ENCODE measurements at regions not wholly inside any gene's neighbourhood (a gene's known extent, or its start where the extent isn't known, plus 50 kb on each side); places are given as distances from the start of the nearest gene placed in this dataset.

GRCh38 chr20:39568109-39568508 lies 606.0 kb downstream of the DHX35 start:
- DNase-seq (ENCODE audit: low spot score) = no peak
- Histone ChIP-seq H3K27me3 (no peaks in the 10 kb centered on the region), H2AFZ (no peak overlapping the region), H3K79me2 (no peaks in the 10 kb centered on the region), H3K4me3 (no peak overlapping the region), H3K27ac (no peak overlapping the region), H4K20me1 (ENCODE audit: insufficient read depth, poor library complexity, severe bottlenecking) (no peaks in the 10 kb centered on the region), H3K9me2 (replicated peaks; ENCODE audit: insufficient read depth) (no peaks in the 10 kb centered on the region), H3K4me2 (no peak overlapping the region), H3K36me3 (replicated peaks; ENCODE audit: insufficient read depth, low read depth) (no peaks in the 10 kb centered on the region), H3K9me3 (ENCODE audit: low read depth) (no peaks in the 10 kb centered on the region), H3K4me1 (ENCODE audit: insufficient read depth) (no peaks in the 10 kb centered on the region)
- 48% methylated on average over 1 of the region's 1 CpG for WGBS (ENCODE audit: low lambda C conversion rate, missing lambda C conversion rate)
- TF ChIP-seq CTCF (IDR thresholded peaks at IDR 0.05; ENCODE audit: poor library complexity) (no peak), EZH2 (IDR thresholded peaks at IDR 0.05; ENCODE audit: borderline replicate concordance) (no peak), EZH2phosphoT487 (IDR thresholded peaks at IDR 0.05; ENCODE audit: low read depth, severe bottlenecking, unreplicated experiment) (no peak)

- no peak overlapping the region for H3K27ac ChIP-seq
- TF ChIP-seq EZH2phosphoT487 (IDR thresholded peaks at IDR 0.05; ENCODE audit: low read depth, severe bottlenecking, unreplicated experiment) (no peak), CTCF (IDR thresholded peaks at IDR 0.05; ENCODE audit: poor library complexity) (no peak), EZH2 (IDR thresholded peaks at IDR 0.05; ENCODE audit: borderline replicate concordance) (no peak)
- H3K4me1 ChIP-seq (ENCODE audit: insufficient read depth) = no peaks in the 10 kb centered on the region
- H3K4me3 ChIP-seq = no peak overlapping the region
- no peak overlapping the region for H2AFZ ChIP-seq
- H3K36me3 ChIP-seq (replicated peaks; ENCODE audit: insufficient read depth, low read depth) = no peaks in the 10 kb centered on the region
- H3K9me3 ChIP-seq (ENCODE audit: low read depth) = no peaks in the 10 kb centered on the region
- H3K9me2 ChIP-seq (replicated peaks; ENCODE audit: insufficient read depth) = no peaks in the 10 kb centered on the region
- no peaks in the 10 kb centered on the region for H4K20me1 ChIP-seq (ENCODE audit: insufficient read depth, poor library complexity, severe bottlenecking)
- WGBS (ENCODE audit: low lambda C conversion rate, missing lambda C conversion rate) = 77% methylated on average over 4 of the region's 4 CpGs
- no peaks in the 10 kb centered on the region for H3K79me2 ChIP-seq
- H3K4me2 ChIP-seq = no peak overlapping the region
- DNase-seq (ENCODE audit: low spot score) = no peak
- H3K27me3 ChIP-seq = no peaks in the 10 kb centered on the region
These were observed 601.2 kb downstream of the DHX35 start for GRCh38 chr20:39563349-39563748.

- H3K36me3 ChIP-seq (replicated peaks; ENCODE audit: insufficient read depth, low read depth) = no peaks in the 10 kb centered on the region
- H3K9me2 ChIP-seq (replicated peaks; ENCODE audit: insufficient read depth) = no peaks in the 10 kb centered on the region
- H3K27me3 ChIP-seq = no peaks in the 10 kb centered on the region
- DNase-seq (ENCODE audit: low spot score) = no peak
- no peaks in the 10 kb centered on the region for H3K4me1 ChIP-seq (ENCODE audit: insufficient read depth)
- no peaks in the 10 kb centered on the region for H3K9me3 ChIP-seq (ENCODE audit: low read depth)
- H3K79me2 ChIP-seq = no peaks in the 10 kb centered on the region
- H3K4me3 ChIP-seq = no peak overlapping the region
- no peak overlapping the region for H3K27ac ChIP-seq
- H3K4me2 ChIP-seq = no peak overlapping the region
- no peaks in the 10 kb centered on the region for H4K20me1 ChIP-seq (ENCODE audit: insufficient read depth, poor library complexity, severe bottlenecking)
- TF ChIP-seq EZH2phosphoT487 (IDR thresholded peaks at IDR 0.05; ENCODE audit: low read depth, severe bottlenecking, unreplicated experiment) = no peak
- no peak for TF ChIP-seq CTCF (IDR thresholded peaks at IDR 0.05; ENCODE audit: poor library complexity)
- TF ChIP-seq EZH2 (IDR thresholded peaks at IDR 0.05; ENCODE audit: borderline replicate concordance) = no peak
- H2AFZ ChIP-seq = no peak overlapping the region
- WGBS (ENCODE audit: low lambda C conversion rate, missing lambda C conversion rate) = 87% methylated on average over 3 of the region's 3 CpGs
These were observed 592.2 kb downstream of the DHX35 start for GRCh38 chr20:39554341-39554740.

- no peak overlapping the region for H3K4me3 ChIP-seq
- 78% methylated on average over 2 of the region's 2 CpGs for WGBS (ENCODE audit: low lambda C conversion rate, missing lambda C conversion rate)
- TF ChIP-seq EZH2 (IDR thresholded peaks at IDR 0.05; ENCODE audit: borderline replicate concordance) = no peak
- no peak for TF ChIP-seq CTCF (IDR thresholded peaks at IDR 0.05; ENCODE audit: poor library complexity)
- no peak for TF ChIP-seq EZH2phosphoT487 (IDR thresholded peaks at IDR 0.05; ENCODE audit: low read depth, severe bottlenecking, unreplicated experiment)
These were observed 591.0 kb downstream of the DHX35 start for GRCh38 chr20:39553120-39553519.

More at GRCh38 chr20:39553120-39553519, 591.0 kb downstream of the DHX35 start:
- H3K79me2 ChIP-seq = no peaks in the 10 kb centered on the region
- H3K27ac ChIP-seq = no peak overlapping the region
- no peaks in the 10 kb centered on the region for H3K36me3 ChIP-seq (replicated peaks; ENCODE audit: insufficient read depth, low read depth)
- H4K20me1 ChIP-seq (ENCODE audit: insufficient read depth, poor library complexity, severe bottlenecking) = no peaks in the 10 kb centered on the region
- no peak overlapping the region for H2AFZ ChIP-seq
- DNase-seq (ENCODE audit: low spot score) = no peak
- no peak overlapping the region for H3K4me2 ChIP-seq
- no peaks in the 10 kb centered on the region for H3K9me3 ChIP-seq (ENCODE audit: low read depth)
- no peaks in the 10 kb centered on the region for H3K4me1 ChIP-seq (ENCODE audit: insufficient read depth)
- H3K9me2 ChIP-seq (replicated peaks; ENCODE audit: insufficient read depth) = no peaks in the 10 kb centered on the region
- no peaks in the 10 kb centered on the region for H3K27me3 ChIP-seq
